Mesothelial cell of epicardium (in vitro differentiated cells): ENCODE measurements at regions not wholly inside any gene's neighbourhood (a gene's known extent, or its start where the extent isn't known, plus 50 kb on each side); places are given as distances from the start of the nearest gene placed in this dataset.

Source experiments
- DNase-seq, 2 experiments: peaks; one replicate each; pipeline ENCODE4 v3.0.0; 2021; ENCODE audit warnings: low spot score in 2 of 2; ENCODE audit not compliant: unreplicated experiment in 2 of 2
- H3K27ac Mint-ChIP-seq: 2 replicates; pipeline ENCODE4 v1.8.0; 2021; ENCODE audit warnings: mixed read lengths
- H3K27me3 Mint-ChIP-seq: 2 replicates; pipeline ENCODE4 v1.8.0; 2021; ENCODE audit warnings: low read depth, mixed read lengths
- H3K36me3 Mint-ChIP-seq: 2 replicates; pipeline ENCODE4 v1.8.0; 2021; ENCODE audit warnings: mixed read lengths
- H3K4me1 Mint-ChIP-seq: 2 replicates; pipeline ENCODE4 v1.8.0; 2021; ENCODE audit warnings: mixed read lengths
- H3K4me3 Mint-ChIP-seq: 2 replicates; pipeline ENCODE4 v1.8.0; 2021; ENCODE audit warnings: mild to moderate bottlenecking, moderate library complexity, mixed read lengths
- H3K9me3 Mint-ChIP-seq: 2 replicates; pipeline ENCODE4 v1.8.0; 2021; ENCODE audit warnings: mixed read lengths
- TF ChIP-seq, protein P1 (sequence below): fragments of 200-600 bp; sonication (generic); IDR thresholded peaks from one replicate; pipeline ENCODE4 v1.5.0; 2021; ENCODE audit warnings: antibody characterized with exemption; ENCODE audit not compliant: unreplicated experiment

GRCh38 chr10:2124135-2124534, 386.8 kb upstream of the ADARB2 start:
- H3K9me3 Mint-ChIP-seq = no peaks in the 10 kb centered on the region
- no peaks in the 10 kb centered on the region for H3K36me3 Mint-ChIP-seq
- no peaks in the 10 kb centered on the region for H3K4me1 Mint-ChIP-seq
- no peak overlapping the region for H3K4me3 Mint-ChIP-seq
- no peak overlapping the region for H3K27ac Mint-ChIP-seq
- DNase-seq = no peak
- H3K27me3 Mint-ChIP-seq = peaks cover 4% of the 10 kb centered on the region
- TF ChIP-seq, protein P1, sequence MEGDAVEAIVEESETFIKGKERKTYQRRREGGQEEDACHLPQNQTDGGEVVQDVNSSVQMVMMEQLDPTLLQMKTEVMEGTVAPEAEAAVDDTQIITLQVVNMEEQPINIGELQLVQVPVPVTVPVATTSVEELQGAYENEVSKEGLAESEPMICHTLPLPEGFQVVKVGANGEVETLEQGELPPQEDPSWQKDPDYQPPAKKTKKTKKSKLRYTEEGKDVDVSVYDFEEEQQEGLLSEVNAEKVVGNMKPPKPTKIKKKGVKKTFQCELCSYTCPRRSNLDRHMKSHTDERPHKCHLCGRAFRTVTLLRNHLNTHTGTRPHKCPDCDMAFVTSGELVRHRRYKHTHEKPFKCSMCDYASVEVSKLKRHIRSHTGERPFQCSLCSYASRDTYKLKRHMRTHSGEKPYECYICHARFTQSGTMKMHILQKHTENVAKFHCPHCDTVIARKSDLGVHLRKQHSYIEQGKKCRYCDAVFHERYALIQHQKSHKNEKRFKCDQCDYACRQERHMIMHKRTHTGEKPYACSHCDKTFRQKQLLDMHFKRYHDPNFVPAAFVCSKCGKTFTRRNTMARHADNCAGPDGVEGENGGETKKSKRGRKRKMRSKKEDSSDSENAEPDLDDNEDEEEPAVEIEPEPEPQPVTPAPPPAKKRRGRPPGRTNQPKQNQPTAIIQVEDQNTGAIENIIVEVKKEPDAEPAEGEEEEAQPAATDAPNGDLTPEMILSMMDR = no peak

GRCh38 chr10:2122431-2123124, 385.3 kb upstream of the ADARB2 start:
- no peaks in the 10 kb centered on the region for H3K36me3 Mint-ChIP-seq
- H3K4me1 Mint-ChIP-seq = no peaks in the 10 kb centered on the region
- peaks cover 4% of the 10 kb centered on the region for H3K27me3 Mint-ChIP-seq
- no peak overlapping the region for H3K4me3 Mint-ChIP-seq
- H3K27ac Mint-ChIP-seq = no peak overlapping the region
- H3K9me3 Mint-ChIP-seq = peaks cover under 1% of the 10 kb centered on the region
- TF ChIP-seq, protein P1 = no peak
- no peak for DNase-seq

DNA sequence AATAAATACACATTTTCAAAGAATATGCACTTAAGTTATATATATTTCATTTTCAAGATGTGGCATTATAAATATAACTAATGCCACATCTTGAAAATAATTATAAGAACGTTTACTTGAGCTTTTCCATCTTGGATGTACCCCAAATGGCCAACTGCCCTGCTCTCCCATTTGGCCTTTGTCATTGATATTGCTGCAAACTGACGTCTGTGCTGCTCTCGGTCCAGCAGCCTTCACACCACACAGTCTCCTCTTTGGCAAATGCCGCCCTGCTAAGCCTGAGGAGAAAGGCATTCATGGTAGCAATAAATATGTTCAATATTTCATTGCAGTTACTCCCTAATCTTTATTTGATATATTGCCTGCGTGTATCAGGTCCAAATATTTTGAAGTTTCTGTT, 384.6 kb upstream of the ADARB2 start:
- Mint-ChIP-seq H3K4me1 (no peaks in the 10 kb centered on the region), H3K36me3 (no peaks in the 10 kb centered on the region), H3K4me3 (no peak overlapping the region), H3K9me3 (peaks cover 7% of the 10 kb centered on the region), H3K27me3 (peaks cover 4% of the 10 kb centered on the region), H3K27ac (no peak overlapping the region)
- TF ChIP-seq, protein P1 = no peak
- no peak for DNase-seq

- DNase-seq = no peak
- Mint-ChIP-seq H3K9me3 (peaks cover 9% of the 10 kb centered on the region), H3K4me1 (no peaks in the 10 kb centered on the region), H3K4me3 (no peak overlapping the region), H3K36me3 (no peaks in the 10 kb centered on the region), H3K27ac (no peak overlapping the region), H3K27me3 (peaks cover 2% of the 10 kb centered on the region)
- TF ChIP-seq, protein P1 = no peak
Observed at GRCh38 chr10:2121315-2121714, 384.0 kb upstream of the ADARB2 start.

DNA sequence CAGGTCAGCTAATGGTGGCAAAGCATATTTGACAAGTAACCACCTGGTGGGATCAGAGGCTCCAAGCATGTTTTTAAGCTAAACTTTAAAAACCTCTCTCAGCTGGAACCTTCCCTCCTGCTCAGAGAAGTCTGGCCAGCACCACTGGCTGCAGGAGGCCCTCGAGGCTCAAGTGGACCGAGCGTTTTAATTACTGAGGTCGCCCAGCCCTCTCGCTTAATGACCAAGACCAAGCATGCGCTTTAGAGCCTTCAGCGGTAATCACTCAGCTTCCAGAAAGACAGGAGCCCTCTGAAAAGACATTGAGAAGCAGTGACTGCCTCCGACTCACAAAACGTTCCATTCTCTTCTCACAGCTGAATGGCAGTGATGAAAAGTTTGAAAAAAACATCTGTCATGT, 383.4 kb upstream of the ADARB2 start:
- Mint-ChIP-seq H3K27me3 (peaks cover 2% of the 10 kb centered on the region), H3K27ac (no peak overlapping the region), H3K4me1 (no peaks in the 10 kb centered on the region), H3K4me3 (no peak overlapping the region), H3K9me3 (peaks cover 9% of the 10 kb centered on the region), H3K36me3 (no peaks in the 10 kb centered on the region)
- DNase-seq = no peak
- TF ChIP-seq, protein P1 = no peak
